ENCODE measurements at regions not wholly inside any gene's neighbourhood (a gene's known extent, or its start where the extent isn't known, plus 50 kb on each side); places are given as distances from the start of the nearest gene placed in this dataset.

DNA sequence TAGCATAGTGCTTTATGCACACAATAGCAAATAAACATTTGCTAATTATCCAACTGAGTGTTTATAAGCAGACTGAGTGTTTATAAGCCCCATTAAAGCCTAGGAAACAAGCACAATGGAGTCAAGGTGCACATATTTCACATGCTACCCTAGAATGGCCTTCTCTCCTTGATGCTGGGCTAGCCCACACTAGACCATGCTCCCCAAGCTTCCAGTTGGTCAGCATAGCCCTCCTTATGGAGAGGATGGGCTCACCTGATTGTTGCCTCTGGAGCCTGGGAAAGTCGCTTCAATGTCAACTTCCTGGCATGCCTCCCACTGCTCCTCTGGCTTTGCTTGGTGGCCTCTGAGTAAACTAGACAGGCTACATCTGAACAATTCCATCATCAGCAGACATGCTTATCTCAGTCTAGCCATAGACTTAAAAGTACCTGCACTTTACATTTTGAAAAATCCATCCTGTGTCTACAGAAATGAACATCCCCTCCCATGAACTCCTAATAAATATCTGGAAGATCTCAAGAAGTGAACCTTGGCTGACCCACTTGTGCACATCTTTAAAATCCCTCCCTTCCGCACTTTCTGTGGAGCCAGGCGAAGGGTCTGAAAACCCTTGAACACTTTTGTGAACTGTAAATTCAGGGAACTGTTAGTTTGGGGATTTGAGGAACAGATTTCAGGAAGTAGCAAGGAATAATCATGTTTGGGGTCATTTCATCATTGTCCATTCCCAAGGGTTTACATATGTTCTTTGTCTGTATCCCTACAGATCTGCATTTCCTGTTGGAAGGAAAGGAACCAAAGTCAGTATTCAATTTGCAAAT, 486.6 kb downstream of the ARHGEF28 start:
- H3K4me1 ChIP-seq (ENCODE audit: control insufficient read depth, insufficient read depth, low read length) = no peaks in the 10 kb centered on the region

DNA sequence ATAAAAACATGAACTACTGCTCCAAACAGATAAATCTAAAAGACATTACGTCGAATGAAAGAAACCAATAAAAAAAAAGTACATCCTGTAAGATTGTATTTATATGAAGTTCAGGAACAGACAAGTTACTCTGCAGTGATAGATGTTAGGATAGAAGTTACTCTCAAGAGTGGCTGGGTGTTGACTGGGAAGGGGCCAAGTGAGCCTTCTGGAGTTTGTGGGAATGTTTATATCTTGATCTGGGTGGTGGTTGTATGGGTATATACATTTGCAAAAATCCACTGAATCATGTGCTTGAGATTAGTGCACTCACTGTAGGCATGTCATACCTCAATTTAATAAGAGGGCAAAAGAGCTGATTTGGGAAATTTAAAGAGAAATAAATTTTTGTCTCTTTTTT, 485.8 kb downstream of the ARHGEF28 start:
- no peaks in the 10 kb centered on the region for H3K4me1 ChIP-seq (ENCODE audit: control insufficient read depth, insufficient read depth, low read length)
- H3K9ac ChIP-seq (ENCODE audit: low read length) = no peak overlapping the region
- H3K27ac ChIP-seq (ENCODE audit: low read depth, low read length) = no peak overlapping the region
- no peak overlapping the region for H3K4me3 ChIP-seq (ENCODE audit: low read length)
- H3K36me3 ChIP-seq (ENCODE audit: control insufficient read depth, insufficient read depth, low read length) = no peaks in the 10 kb centered on the region
- no peaks in the 10 kb centered on the region for H3K27me3 ChIP-seq (ENCODE audit: control insufficient read depth, insufficient read depth, low read length)

More for the DNA sequence above, 486.6 kb downstream of the ARHGEF28 start:
- no peaks in the 10 kb centered on the region for H3K27me3 ChIP-seq (ENCODE audit: control insufficient read depth, insufficient read depth, low read length)
- no peak overlapping the region for H3K9ac ChIP-seq (ENCODE audit: low read length)
- H3K36me3 ChIP-seq (ENCODE audit: control insufficient read depth, insufficient read depth, low read length) = no peaks in the 10 kb centered on the region
- H3K27ac ChIP-seq (ENCODE audit: low read depth, low read length) = no peak overlapping the region
- H3K4me3 ChIP-seq (ENCODE audit: low read length) = no peak overlapping the region

DNA sequence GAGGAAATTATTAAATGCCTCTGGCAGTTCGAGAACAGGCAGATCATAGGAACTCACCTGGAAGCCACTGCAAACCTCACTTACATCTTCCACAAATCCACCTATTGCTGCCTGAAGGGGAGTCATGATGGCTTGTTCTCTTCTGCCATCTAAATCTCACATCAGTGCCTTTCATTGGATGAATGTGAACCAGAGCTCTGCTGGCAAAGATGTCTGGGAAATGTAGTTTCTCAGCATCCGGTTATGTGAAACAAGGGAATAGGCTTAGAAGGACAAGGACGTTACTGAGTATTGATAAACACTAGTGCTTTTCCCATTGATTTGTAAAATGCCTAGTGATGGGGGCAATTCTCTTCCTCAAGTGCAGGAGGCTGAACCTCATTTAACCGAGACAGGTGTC, 483.3 kb downstream of the ARHGEF28 start:
- H3K36me3 ChIP-seq (ENCODE audit: control insufficient read depth, insufficient read depth, low read length) = no peaks in the 10 kb centered on the region
- no peak overlapping the region for H3K9ac ChIP-seq (ENCODE audit: low read length)
- no peaks in the 10 kb centered on the region for H3K27me3 ChIP-seq (ENCODE audit: control insufficient read depth, insufficient read depth, low read length)
- H3K4me1 ChIP-seq (ENCODE audit: control insufficient read depth, insufficient read depth, low read length) = no peaks in the 10 kb centered on the region
- H3K27ac ChIP-seq (ENCODE audit: low read depth, low read length) = no peak overlapping the region
- H3K4me3 ChIP-seq (ENCODE audit: low read length) = no peak overlapping the region

DNA sequence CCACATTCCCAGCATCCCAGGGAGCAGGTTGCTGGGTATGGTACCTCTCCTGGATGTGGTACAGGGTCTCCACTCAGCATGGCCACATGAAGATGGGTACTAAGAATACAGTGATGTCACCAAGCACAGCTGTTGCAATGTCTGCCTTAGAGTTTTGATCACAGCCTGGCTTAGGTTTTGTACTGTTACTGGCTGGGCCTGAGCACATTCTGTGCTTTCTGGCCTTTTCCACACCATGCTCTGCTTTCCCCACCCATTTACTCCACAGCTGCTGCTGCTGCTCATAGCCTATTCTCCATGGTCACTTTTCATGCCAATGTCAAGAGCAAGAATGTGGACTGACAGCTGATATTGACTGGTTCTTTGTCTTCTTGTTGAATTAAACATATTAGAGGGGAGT, 481.9 kb downstream of the ARHGEF28 start:
- no peaks in the 10 kb centered on the region for H3K27me3 ChIP-seq (ENCODE audit: control insufficient read depth, insufficient read depth, low read length)
- no peaks in the 10 kb centered on the region for H3K36me3 ChIP-seq (ENCODE audit: control insufficient read depth, insufficient read depth, low read length)
- no peak overlapping the region for H3K9ac ChIP-seq (ENCODE audit: low read length)
- no peak overlapping the region for H3K4me3 ChIP-seq (ENCODE audit: low read length)
- H3K4me1 ChIP-seq (ENCODE audit: control insufficient read depth, insufficient read depth, low read length) = no peaks in the 10 kb centered on the region
- no peak overlapping the region for H3K27ac ChIP-seq (ENCODE audit: low read depth, low read length)

DNA sequence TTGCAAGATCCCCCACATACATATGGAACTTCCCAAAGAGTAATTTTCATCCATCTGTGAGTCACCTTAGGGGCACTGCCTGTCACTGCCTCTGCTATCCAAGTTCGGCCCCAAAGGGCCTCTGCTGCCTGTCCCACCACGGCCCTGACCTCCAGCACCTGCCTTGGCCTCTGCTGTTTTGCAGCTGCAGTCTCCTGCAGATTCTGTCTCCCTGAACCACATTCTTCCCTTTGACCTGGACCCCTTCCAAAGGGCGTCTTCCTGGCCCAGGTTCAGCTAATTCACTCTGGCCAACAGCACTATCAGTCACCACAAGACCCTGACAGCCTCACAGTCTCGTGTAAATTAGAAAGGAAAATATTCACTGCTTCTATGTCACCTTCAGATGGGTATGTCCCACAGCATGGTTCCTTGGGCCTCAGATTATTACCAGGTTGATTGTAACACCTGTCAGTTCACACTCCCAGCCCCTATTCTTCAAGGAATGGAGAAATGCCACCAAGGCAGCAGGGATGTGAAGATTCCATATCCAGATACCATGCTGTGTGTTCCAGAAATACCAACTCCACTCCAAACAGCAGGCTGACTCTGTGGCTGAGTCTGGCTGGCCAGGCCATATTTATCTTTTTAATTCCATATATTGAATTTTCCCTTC, 479.3 kb downstream of the ARHGEF28 start:
- Histone ChIP-seq H3K27me3 (ENCODE audit: control insufficient read depth, insufficient read depth, low read length) (no peaks in the 10 kb centered on the region), H3K9ac (ENCODE audit: low read length) (no peak overlapping the region), H3K27ac (ENCODE audit: low read depth, low read length) (no peak overlapping the region), H3K4me3 (ENCODE audit: low read length) (no peak overlapping the region), H3K4me1 (ENCODE audit: control insufficient read depth, insufficient read depth, low read length) (no peaks in the 10 kb centered on the region), H3K36me3 (ENCODE audit: control insufficient read depth, insufficient read depth, low read length) (no peaks in the 10 kb centered on the region)

DNA sequence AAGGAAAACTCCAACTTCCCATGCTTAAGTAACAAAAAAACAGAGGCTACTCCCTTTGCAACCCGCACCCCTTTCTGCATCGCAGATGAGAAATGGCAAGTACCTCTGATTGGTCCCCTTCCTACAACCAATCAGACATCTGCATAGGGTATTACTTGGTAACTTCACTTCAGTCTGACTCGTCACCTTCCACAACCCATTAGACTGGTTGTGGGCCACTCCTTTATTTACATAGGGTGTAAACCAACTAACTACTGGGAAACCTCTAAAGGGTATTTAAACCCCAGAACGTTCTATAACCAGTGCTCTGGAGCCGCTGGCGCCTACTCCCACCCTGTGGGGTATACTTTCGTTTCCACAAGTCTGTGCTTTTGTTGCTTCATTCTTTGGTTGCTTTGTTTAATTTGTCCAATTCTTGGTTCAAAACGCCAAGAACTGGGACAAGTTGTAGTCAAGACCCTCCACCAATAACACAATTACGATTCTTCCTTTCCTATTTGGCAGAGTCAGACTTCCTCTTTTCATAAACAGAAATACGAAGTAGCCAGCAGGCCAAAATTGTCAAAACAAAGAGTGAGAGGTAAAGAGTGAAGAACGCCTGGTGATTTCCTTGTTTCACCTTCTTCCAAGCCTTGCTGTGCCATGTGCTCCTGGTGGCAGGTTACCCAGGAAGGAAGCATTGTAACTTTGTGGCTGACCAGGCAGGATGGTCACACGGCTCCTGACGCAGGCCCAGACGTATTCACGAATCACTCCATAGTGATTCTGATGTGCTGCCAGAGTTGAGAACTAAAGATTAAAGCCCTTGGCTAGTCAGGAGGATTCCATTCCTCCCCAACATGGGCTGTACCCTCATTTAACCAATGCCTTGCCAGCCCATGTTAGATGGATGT, 477.4 kb downstream of the ARHGEF28 start:
- Histone ChIP-seq H3K4me1 (ENCODE audit: control insufficient read depth, insufficient read depth, low read length) (no peaks in the 10 kb centered on the region), H3K9ac (ENCODE audit: low read length) (no peak overlapping the region), H3K4me3 (ENCODE audit: low read length) (no peak overlapping the region), H3K27me3 (ENCODE audit: control insufficient read depth, insufficient read depth, low read length) (no peaks in the 10 kb centered on the region), H3K27ac (ENCODE audit: low read depth, low read length) (no peak overlapping the region), H3K36me3 (ENCODE audit: control insufficient read depth, insufficient read depth, low read length) (no peaks in the 10 kb centered on the region)

GRCh38 chr5:74100268-74100665, 474.3 kb downstream of the ARHGEF28 start:
- no peaks in the 10 kb centered on the region for H3K36me3 ChIP-seq (ENCODE audit: control insufficient read depth, insufficient read depth, low read length)
- no peak overlapping the region for H3K9ac ChIP-seq (ENCODE audit: low read length)
- no peak overlapping the region for H3K4me3 ChIP-seq (ENCODE audit: low read length)
- no peaks in the 10 kb centered on the region for H3K4me1 ChIP-seq (ENCODE audit: control insufficient read depth, insufficient read depth, low read length)
- H3K27me3 ChIP-seq (ENCODE audit: control insufficient read depth, insufficient read depth, low read length) = no peaks in the 10 kb centered on the region
- H3K27ac ChIP-seq (ENCODE audit: low read depth, low read length) = no peak overlapping the region

- H3K27ac ChIP-seq (ENCODE audit: low read depth, low read length) = no peak overlapping the region
- H3K36me3 ChIP-seq (ENCODE audit: control insufficient read depth, insufficient read depth, low read length) = no peaks in the 10 kb centered on the region
- no peak overlapping the region for H3K9ac ChIP-seq (ENCODE audit: low read length)
- no peak overlapping the region for H3K4me3 ChIP-seq (ENCODE audit: low read length)
- no peaks in the 10 kb centered on the region for H3K27me3 ChIP-seq (ENCODE audit: control insufficient read depth, insufficient read depth, low read length)
- H3K4me1 ChIP-seq (ENCODE audit: control insufficient read depth, insufficient read depth, low read length) = no peaks in the 10 kb centered on the region
Observed at GRCh38 chr5:74099538-74100267, 473.7 kb downstream of the ARHGEF28 start.

- H3K27me3 ChIP-seq (ENCODE audit: control insufficient read depth, insufficient read depth, low read length) = no peaks in the 10 kb centered on the region
- no peaks in the 10 kb centered on the region for H3K4me1 ChIP-seq (ENCODE audit: control insufficient read depth, insufficient read depth, low read length)
- no peak overlapping the region for H3K4me3 ChIP-seq (ENCODE audit: low read length)
- no peaks in the 10 kb centered on the region for H3K36me3 ChIP-seq (ENCODE audit: control insufficient read depth, insufficient read depth, low read length)
- H3K27ac ChIP-seq (ENCODE audit: low read depth, low read length) = no peak overlapping the region
- H3K9ac ChIP-seq (ENCODE audit: low read length) = no peak overlapping the region
Observed at GRCh38 chr5:74098941-74099340, 472.9 kb downstream of the ARHGEF28 start.

DNA sequence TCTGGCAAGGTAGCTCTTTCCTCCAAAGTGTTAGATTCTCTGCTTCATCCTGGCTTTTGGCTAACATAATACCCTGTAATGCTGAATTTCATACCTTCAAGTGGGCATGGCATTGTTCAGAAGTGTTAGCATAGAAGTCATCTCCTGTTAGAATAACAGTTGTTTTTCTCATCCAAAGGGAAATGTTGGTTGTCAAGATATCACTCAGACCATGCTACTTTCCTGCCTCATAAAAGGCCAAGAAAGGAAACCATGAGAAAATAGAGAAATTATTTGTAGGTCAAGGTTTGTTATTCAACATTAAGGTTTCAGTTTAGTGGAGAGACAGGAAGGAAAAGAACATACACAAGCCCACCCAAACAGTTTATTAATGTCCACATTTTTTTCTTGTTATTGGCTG, 472.5 kb downstream of the ARHGEF28 start:
- Histone ChIP-seq H3K27ac (ENCODE audit: low read depth, low read length) (no peak overlapping the region), H3K27me3 (ENCODE audit: control insufficient read depth, insufficient read depth, low read length) (no peaks in the 10 kb centered on the region), H3K36me3 (ENCODE audit: control insufficient read depth, insufficient read depth, low read length) (no peaks in the 10 kb centered on the region), H3K4me1 (ENCODE audit: control insufficient read depth, insufficient read depth, low read length) (no peaks in the 10 kb centered on the region), H3K4me3 (ENCODE audit: low read length) (no peak overlapping the region), H3K9ac (ENCODE audit: low read length) (no peak overlapping the region)

GRCh38 chr5:74096325-74096724, 470.3 kb downstream of the ARHGEF28 start:
- no peak overlapping the region for H3K27ac ChIP-seq (ENCODE audit: low read depth, low read length)

DNA sequence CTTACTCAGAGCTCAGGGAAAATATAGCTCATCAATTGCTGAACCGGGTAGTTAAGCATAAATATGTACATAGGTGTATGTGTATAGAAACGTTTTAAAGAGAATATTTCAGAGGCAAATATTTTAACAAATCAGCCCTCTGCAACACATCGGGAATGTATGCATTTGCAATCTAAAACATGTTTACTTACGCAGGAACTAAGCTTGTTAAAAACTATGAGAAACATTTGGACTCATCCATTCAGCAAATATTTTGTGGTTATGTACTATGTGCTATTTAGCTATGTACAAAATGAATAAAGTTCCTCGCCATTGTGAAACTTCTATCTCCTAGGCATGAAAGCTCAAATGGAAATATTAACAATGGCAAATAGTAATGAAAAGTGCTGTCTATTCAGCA, 469.9 kb downstream of the ARHGEF28 start:
- Histone ChIP-seq H3K27me3 (ENCODE audit: control insufficient read depth, insufficient read depth, low read length) (no peaks in the 10 kb centered on the region), H3K27ac (ENCODE audit: low read depth, low read length) (no peak overlapping the region), H3K9ac (ENCODE audit: low read length) (no peak overlapping the region), H3K4me3 (ENCODE audit: low read length) (no peak overlapping the region), H3K4me1 (ENCODE audit: control insufficient read depth, insufficient read depth, low read length) (no peaks in the 10 kb centered on the region), H3K36me3 (ENCODE audit: control insufficient read depth, insufficient read depth, low read length) (no peaks in the 10 kb centered on the region)

More at GRCh38 chr5:74096325-74096724, 470.3 kb downstream of the ARHGEF28 start:
- H3K36me3 ChIP-seq (ENCODE audit: control insufficient read depth, insufficient read depth, low read length) = no peaks in the 10 kb centered on the region
- H3K9ac ChIP-seq (ENCODE audit: low read length) = no peak overlapping the region
- no peak overlapping the region for H3K4me3 ChIP-seq (ENCODE audit: low read length)
- no peaks in the 10 kb centered on the region for H3K27me3 ChIP-seq (ENCODE audit: control insufficient read depth, insufficient read depth, low read length)
- H3K4me1 ChIP-seq (ENCODE audit: control insufficient read depth, insufficient read depth, low read length) = no peaks in the 10 kb centered on the region

Measured in rectal smooth muscle tissue (tissue), 1 donor.